Rectal smooth muscle tissue (tissue), 1 donor: ENCODE measurements at regions not wholly inside any gene's neighbourhood (a gene's known extent, or its start where the extent isn't known, plus 50 kb on each side); places are given as distances from the start of the nearest gene placed in this dataset.

ENCODE experiments used
- H3K27ac ChIP-seq: one replicate; pipeline ENCODE4 v1.7.0; 2013; ENCODE audit warnings: low read depth, low read length, inconsistent platforms
- H3K27me3 ChIP-seq: one replicate; pipeline ENCODE4 v1.7.0; 2013; ENCODE audit warnings: low read length; ENCODE audit not compliant: control insufficient read depth, insufficient read depth
- H3K36me3 ChIP-seq: one replicate; pipeline ENCODE4 v1.7.0; 2013; ENCODE audit warnings: low read length; ENCODE audit not compliant: control insufficient read depth, insufficient read depth
- H3K4me1 ChIP-seq: one replicate; pipeline ENCODE4 v1.7.0; 2013; ENCODE audit warnings: low read length; ENCODE audit not compliant: control insufficient read depth, insufficient read depth
- H3K4me3 ChIP-seq: one replicate; pipeline ENCODE4 v1.7.0; 2013; ENCODE audit warnings: low read length
- H3K9ac ChIP-seq: one replicate; pipeline ENCODE4 v1.7.0; 2013; ENCODE audit warnings: low read length

- Histone ChIP-seq H3K27ac (no peak overlapping the region), H3K36me3 (no peaks in the 10 kb centered on the region), H3K9ac (no peak overlapping the region), H3K27me3 (no peaks in the 10 kb centered on the region), H3K4me1 (no peaks in the 10 kb centered on the region), H3K4me3 (no peak overlapping the region)
Observed at GRCh38 chr5:28430565-28431178, 1392.3 kb upstream of the CDH9 start.

DNA sequence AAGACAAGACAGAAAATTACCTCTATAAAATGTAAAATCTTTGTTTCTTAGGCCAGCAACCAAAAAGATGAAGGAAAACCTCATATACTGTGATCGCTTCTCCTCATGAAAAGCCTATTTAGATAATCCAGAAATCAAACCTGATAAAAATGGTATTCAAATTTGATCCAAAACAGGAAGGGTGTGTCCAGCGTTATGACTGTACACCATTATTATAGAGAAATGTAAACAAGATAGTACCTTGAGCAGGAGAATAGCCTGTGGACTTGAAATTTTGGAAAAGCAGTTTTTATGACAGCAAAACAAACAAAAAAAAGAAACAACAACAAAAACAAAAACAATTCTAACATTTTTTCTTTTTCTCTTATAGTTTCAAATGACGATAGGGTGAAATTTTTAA is 1382.8 kb upstream of the CDH9 start:
- H3K4me3 ChIP-seq: no peak overlapping the region
- no peak overlapping the region for H3K9ac ChIP-seq
- no peaks in the 10 kb centered on the region for H3K4me1 ChIP-seq
- H3K36me3 ChIP-seq: no peaks in the 10 kb centered on the region
- no peak overlapping the region for H3K27ac ChIP-seq
- no peaks in the 10 kb centered on the region for H3K27me3 ChIP-seq

GRCh38 chr5:28415791-28416443 is 1377.5 kb upstream of the CDH9 start:
- no peak overlapping the region for H3K4me3 ChIP-seq
- H3K9ac ChIP-seq: no peak overlapping the region
- H3K4me1 ChIP-seq: no peaks in the 10 kb centered on the region
- no peak overlapping the region for H3K27ac ChIP-seq
- no peaks in the 10 kb centered on the region for H3K27me3 ChIP-seq
- no peaks in the 10 kb centered on the region for H3K36me3 ChIP-seq

DNA sequence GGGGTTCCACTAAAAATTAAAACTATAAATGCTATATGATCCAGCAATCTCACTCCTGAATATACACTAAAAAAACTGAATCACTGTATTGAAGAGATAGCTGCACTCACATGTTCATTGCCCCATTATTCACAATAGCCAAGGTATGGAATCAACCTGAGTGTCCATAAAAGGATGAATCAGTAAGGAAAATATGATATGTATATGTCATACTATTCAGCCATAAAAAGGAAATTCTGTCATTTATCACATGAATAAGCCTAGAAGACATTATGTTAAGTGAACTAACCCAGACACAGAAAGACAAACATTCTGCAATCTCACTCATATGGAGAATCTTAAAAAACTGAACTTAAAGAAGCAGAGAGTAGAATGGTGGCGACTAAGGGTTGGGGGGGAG is 1376.2 kb upstream of the CDH9 start:
- no peak overlapping the region for H3K4me3 ChIP-seq
- H3K27me3 ChIP-seq: no peaks in the 10 kb centered on the region
- no peak overlapping the region for H3K27ac ChIP-seq
- H3K36me3 ChIP-seq: no peaks in the 10 kb centered on the region
- H3K9ac ChIP-seq: no peak overlapping the region
- no peaks in the 10 kb centered on the region for H3K4me1 ChIP-seq

DNA sequence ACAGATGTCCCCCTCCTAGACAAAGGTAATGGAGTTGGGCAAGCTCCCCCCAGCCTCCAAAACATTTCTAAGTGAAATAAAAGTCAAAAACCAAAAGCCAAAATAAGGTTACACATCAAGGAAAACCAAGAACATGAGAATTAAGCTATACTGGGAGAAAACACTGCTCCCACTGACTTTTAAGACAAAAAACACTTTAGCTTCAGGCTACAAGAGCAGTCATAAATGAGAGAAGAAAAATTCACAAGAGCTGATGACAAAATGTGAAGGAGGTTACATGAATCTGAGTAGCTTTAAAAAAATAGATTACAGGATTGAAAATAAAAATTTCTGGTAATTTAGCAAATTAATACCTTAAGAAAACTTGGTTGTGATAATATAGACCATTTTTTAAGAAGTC is 1370.3 kb upstream of the CDH9 start:
- H3K36me3 ChIP-seq: no peaks in the 10 kb centered on the region
- H3K9ac ChIP-seq: no peak overlapping the region
- H3K27ac ChIP-seq: no peak overlapping the region
- no peak overlapping the region for H3K4me3 ChIP-seq
- no peaks in the 10 kb centered on the region for H3K4me1 ChIP-seq
- no peaks in the 10 kb centered on the region for H3K27me3 ChIP-seq

DNA sequence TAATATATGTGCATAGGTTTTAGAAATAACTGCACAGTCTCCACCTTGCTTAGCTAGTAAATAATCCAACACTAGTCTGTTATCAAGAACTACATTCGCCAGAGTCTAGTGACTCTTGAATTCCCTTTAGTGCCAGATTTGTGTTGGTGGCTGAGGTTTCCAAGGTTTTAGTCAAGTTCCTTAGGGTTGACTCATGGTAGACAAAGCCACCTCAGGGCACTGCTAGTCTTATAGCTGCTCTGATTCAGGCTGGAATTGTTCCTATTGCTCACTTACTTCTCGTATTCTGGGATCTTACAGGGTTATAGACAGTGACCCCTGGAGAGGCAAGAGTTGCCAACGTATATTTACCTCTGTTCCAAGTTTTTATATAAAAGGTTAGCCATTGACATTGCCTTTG is 1369.8 kb upstream of the CDH9 start:
- Histone ChIP-seq H3K9ac (no peak overlapping the region), H3K27ac (no peak overlapping the region), H3K36me3 (no peaks in the 10 kb centered on the region), H3K4me3 (no peak overlapping the region), H3K4me1 (no peaks in the 10 kb centered on the region), H3K27me3 (no peaks in the 10 kb centered on the region)

DNA sequence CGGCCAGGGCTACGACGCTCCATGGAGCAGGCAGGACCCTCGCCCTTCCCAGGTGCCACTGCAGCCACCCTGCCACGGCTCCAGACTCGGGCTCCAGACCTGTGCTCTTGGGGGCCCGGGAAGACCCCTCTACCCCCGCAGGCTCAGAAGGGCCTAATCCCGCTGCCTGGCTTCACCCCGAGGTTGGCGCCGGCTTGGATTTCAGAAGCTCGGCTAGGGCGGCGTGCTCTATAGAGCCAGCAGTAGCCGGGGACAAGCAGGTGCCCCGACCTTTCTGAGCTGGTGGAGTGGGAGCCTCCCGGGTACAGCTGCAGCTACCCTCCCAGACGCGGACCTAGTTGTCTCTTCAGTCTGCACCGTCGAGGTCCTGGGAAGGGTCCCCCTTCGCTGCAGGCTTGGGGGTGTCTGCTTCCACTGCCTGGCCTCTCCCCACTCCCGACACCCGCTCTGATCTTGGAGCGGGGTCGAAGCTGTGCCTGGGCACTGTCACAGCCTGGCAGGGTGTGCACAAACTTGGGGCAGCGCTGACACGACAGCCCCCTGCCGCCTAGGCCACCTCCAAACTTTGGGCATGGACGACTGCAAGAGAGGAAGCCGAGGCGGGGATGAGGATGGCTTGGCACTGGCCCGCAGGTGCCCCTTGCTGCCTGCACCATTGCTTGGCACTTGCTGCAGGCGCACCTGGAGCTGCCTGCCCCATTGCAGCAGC is 1366.1 kb upstream of the CDH9 start:
- no peaks in the 10 kb centered on the region for H3K36me3 ChIP-seq
- H3K27ac ChIP-seq: no peak overlapping the region
- no peak overlapping the region for H3K4me3 ChIP-seq
- H3K9ac ChIP-seq: no peak overlapping the region
- H3K4me1 ChIP-seq: no peaks in the 10 kb centered on the region
- H3K27me3 ChIP-seq: no peaks in the 10 kb centered on the region

GRCh38 chr5:28403846-28404245 is 1365.5 kb upstream of the CDH9 start:
- Histone ChIP-seq H3K27ac (no peak overlapping the region), H3K36me3 (no peaks in the 10 kb centered on the region), H3K9ac (no peak overlapping the region), H3K4me1 (no peaks in the 10 kb centered on the region), H3K27me3 (no peaks in the 10 kb centered on the region), H3K4me3 (no peak overlapping the region)

- H3K27ac ChIP-seq: no peak overlapping the region
- H3K36me3 ChIP-seq: no peaks in the 10 kb centered on the region
- H3K27me3 ChIP-seq: no peaks in the 10 kb centered on the region
- H3K9ac ChIP-seq: no peak overlapping the region
- no peak overlapping the region for H3K4me3 ChIP-seq
- H3K4me1 ChIP-seq: peaks cover 1% of the 10 kb centered on the region
Observed at GRCh38 chr5:28402590-28403301, 1364.4 kb upstream of the CDH9 start.

DNA sequence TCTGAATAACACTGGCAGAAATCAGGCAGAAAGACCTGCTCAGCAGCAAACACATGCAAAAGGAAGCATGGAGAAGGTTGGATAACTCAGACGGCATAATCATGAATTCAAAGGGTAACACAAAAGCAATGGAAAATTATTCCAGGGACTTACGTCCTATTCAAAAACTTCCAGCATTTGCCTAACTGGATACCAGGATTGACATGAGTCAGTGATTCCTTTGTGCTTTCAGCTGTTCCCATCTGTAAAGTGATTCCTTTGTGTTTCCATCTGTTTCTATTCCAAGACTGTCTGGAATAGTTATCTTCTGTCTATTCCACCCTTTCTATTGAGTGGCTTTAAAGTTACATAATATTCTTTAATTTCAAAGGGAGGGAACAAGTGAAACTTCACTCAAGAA is 1361.7 kb upstream of the CDH9 start:
- Histone ChIP-seq H3K4me1 (peaks cover 3% of the 10 kb centered on the region), H3K27ac (no peak overlapping the region), H3K27me3 (no peaks in the 10 kb centered on the region), H3K4me3 (no peak overlapping the region), H3K9ac (no peak overlapping the region), H3K36me3 (no peaks in the 10 kb centered on the region)

- Histone ChIP-seq H3K27me3 (no peaks in the 10 kb centered on the region), H3K27ac (no peak overlapping the region), H3K9ac (no peak overlapping the region), H3K4me3 (no peak overlapping the region), H3K36me3 (no peaks in the 10 kb centered on the region), H3K4me1 (peaks cover 3% of the 10 kb centered on the region)
Observed at GRCh38 chr5:28399211-28399610, 1360.8 kb upstream of the CDH9 start.

GRCh38 chr5:28398185-28398584 is 1359.8 kb upstream of the CDH9 start:
- Histone ChIP-seq H3K27me3 (no peaks in the 10 kb centered on the region), H3K27ac (no peak overlapping the region), H3K9ac (no peak overlapping the region), H3K4me3 (no peak overlapping the region), H3K4me1 (peaks cover 3% of the 10 kb centered on the region), H3K36me3 (no peaks in the 10 kb centered on the region)
